Sigmoid colon (tissue), 4 donors: ENCODE measurements at regions not wholly inside any gene's neighbourhood (a gene's known extent, or its start where the extent isn't known, plus 50 kb on each side); places are given as distances from the start of the nearest gene placed in this dataset.

Experiments used
- EP300 ChIP-seq, 4 donors: sonication (generic); formaldehyde crosslinking; IDR thresholded peaks; one replicate each; pipeline ENCODE4 v1.6.1; 2017; ENCODE audit warnings: antibody characterized with exemption in 4 of 4
- POLR2A ChIP-seq, 2 donors: fragments of 450-650 bp; IDR thresholded peaks; one replicate each; pipeline ENCODE4 v1.6.1; 2016; ENCODE audit warnings: antibody characterized with exemption in 2 of 2, mild to moderate bottlenecking in 2 of 2, moderate library complexity in 2 of 2
- TF ChIP-seq, protein P1 (sequence below), 4 experiments: fragments of 450-650 bp in 3 of 4; fragments of 200-600 bp in 1 of 4; IDR thresholded peaks; one replicate each; pipeline ENCODE4 v1.5.1; 2016 to 2019; ENCODE audit warnings: antibody characterized with exemption in 4 of 4, mild to moderate bottlenecking in 3 of 4, moderate library complexity in 2 of 4

GRCh38 chr9:1254071-1254470 is 203.9 kb downstream of the DMRT2 start:
- TF ChIP-seq, protein P1, sequence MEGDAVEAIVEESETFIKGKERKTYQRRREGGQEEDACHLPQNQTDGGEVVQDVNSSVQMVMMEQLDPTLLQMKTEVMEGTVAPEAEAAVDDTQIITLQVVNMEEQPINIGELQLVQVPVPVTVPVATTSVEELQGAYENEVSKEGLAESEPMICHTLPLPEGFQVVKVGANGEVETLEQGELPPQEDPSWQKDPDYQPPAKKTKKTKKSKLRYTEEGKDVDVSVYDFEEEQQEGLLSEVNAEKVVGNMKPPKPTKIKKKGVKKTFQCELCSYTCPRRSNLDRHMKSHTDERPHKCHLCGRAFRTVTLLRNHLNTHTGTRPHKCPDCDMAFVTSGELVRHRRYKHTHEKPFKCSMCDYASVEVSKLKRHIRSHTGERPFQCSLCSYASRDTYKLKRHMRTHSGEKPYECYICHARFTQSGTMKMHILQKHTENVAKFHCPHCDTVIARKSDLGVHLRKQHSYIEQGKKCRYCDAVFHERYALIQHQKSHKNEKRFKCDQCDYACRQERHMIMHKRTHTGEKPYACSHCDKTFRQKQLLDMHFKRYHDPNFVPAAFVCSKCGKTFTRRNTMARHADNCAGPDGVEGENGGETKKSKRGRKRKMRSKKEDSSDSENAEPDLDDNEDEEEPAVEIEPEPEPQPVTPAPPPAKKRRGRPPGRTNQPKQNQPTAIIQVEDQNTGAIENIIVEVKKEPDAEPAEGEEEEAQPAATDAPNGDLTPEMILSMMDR (IDR thresholded peaks at IDR 0.05), result no peak
- TF ChIP-seq EP300 (IDR thresholded peaks at IDR 0.05) (no peak), POLR2A (IDR thresholded peaks at IDR 0.05) (no peak)
